ENCODE measurements at regions not wholly inside any gene's neighbourhood (a gene's known extent, or its start where the extent isn't known, plus 50 kb on each side); places are given as distances from the start of the nearest gene placed in this dataset.
"Not testable (repeated sequence)": the region's sequence is repeated elsewhere in the genome, so short reads cannot be mapped to it uniquely, and the experiment has no call there.

DNA sequence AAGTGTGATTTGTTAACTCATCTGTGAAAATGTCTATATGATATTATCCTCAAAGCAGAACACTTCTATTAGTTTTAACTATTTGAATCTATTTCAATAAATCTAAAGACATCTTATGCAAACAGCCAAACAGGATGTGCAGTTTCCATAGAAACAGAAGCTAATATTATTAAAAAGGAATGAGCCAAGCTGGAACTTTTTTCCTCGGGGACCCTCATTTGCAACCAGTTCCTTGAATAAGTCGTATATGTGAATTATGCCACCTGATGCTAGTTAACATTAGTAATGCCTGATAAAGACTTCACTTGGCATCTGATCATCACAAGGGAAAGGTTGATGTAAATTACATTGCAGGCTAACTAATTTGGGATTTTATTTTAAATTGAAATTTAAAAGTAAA is 216.9 kb upstream of the SMLR1 start:
- no peak for DNase-seq (ENCODE audit: low read depth)

- DNase-seq (ENCODE audit: low read depth), result no peak
These were observed 215.8 kb upstream of the SMLR1 start for GRCh38 chr6:130611366-130611765.

GRCh38 chr6:130613176-130613575 is 214.0 kb upstream of the SMLR1 start:
- no peak for DNase-seq (ENCODE audit: low read depth)

- DNase-seq (ENCODE audit: low read depth), result no peak
These were observed 211.4 kb upstream of the SMLR1 start for GRCh38 chr6:130615816-130616215.

GRCh38 chr6:130617658-130618057 is 209.5 kb upstream of the SMLR1 start:
- DNase-seq (ENCODE audit: low read depth), result no peak

- DNase-seq (ENCODE audit: low read depth), result not testable (repeated sequence)
These were observed 208.4 kb upstream of the SMLR1 start for GRCh38 chr6:130618806-130619205.

GRCh38 chr6:130620338-130620781 is 206.8 kb upstream of the SMLR1 start:
- DNase-seq (ENCODE audit: low read depth), result no peak

GRCh38 chr6:130622142-130622541 is 205.1 kb upstream of the SMLR1 start:
- no peak for DNase-seq (ENCODE audit: low read depth)

GRCh38 chr6:130624046-130624445 is 203.2 kb upstream of the SMLR1 start:
- DNase-seq (ENCODE audit: low read depth), result no peak

DNA sequence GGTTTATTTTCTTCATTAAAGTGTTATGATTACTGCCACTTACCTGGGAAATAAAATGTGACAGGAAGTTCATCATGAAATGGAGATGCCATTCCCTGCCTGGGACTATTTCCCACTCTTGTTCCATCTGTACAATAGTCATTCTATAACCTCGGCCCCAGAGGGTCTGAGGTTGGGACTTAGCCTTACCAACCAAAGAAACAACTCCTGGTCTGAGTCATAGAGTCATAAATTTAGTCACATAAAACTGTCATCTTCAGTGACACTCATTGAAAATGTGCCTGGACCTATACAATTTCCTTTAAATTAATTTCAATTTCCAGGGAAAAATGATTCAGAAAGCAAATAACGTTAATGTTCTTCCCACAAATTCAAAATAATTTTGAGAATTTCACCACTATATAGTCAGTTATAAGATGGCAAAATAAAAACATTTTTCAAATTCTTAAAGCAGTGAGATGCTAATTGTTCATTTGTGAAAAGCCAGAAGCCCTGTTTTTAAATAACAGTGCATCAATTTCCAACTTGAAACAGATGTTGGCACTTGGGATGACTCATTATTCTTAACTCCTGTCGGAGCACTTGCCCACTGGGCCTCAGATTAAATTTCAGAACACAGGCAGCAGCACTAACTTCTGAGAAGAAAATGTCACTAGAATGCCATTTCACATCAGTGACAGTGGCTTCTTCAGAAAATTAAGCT is 201.2 kb upstream of the SMLR1 start:
- no peak for DNase-seq (ENCODE audit: low read depth)

- no peak for DNase-seq (ENCODE audit: low read depth)
These were observed 198.3 kb upstream of the SMLR1 start for GRCh38 chr6:130628862-130629261.

DNA sequence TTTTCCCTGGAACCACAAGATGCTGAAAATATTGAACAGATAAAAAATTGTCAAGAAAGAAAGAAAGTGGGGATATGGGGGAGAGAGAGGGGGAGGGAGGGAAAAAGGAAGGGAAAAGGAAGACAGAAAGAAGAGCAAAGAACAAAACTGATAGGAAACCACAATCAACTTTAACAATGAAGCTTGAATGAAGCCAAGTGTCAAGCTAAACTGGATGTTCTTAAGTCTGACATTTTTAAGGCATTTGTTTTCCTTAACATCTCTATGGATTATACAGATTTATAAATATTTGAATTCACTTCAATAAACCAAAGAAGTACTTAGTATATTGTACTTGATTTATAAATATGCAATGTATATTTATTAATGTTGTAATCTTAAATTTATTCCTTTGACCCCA is 197.6 kb upstream of the SMLR1 start:
- DNase-seq (ENCODE audit: low read depth), result no peak

DNA sequence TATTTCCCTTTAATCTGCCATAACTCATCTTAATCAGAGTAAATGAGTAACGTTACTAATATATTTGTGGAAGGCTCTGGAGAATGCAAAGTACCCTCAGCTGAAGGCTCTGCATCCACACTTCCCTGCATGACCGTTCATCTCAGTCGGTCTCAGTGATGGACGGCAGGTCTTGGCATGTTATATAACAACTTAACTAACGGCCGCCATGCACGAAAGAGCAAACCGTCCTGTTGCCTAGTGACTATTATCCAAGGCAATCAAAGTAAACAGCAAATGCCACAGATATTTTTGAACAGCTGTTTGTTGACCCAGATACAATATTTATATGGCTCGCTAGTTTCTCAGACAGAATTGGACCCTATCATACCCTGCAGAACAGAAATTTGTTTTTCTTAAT is 194.9 kb upstream of the SMLR1 start:
- DNase-seq (ENCODE audit: low read depth), result no peak

- DNase-seq (ENCODE audit: low read depth), result no peak
These were observed 194.3 kb upstream of the SMLR1 start for GRCh38 chr6:130632897-130633296.

- no peak for DNase-seq (ENCODE audit: low read depth)
These were observed 183.8 kb upstream of the SMLR1 start for GRCh38 chr6:130643361-130643760.

DNA sequence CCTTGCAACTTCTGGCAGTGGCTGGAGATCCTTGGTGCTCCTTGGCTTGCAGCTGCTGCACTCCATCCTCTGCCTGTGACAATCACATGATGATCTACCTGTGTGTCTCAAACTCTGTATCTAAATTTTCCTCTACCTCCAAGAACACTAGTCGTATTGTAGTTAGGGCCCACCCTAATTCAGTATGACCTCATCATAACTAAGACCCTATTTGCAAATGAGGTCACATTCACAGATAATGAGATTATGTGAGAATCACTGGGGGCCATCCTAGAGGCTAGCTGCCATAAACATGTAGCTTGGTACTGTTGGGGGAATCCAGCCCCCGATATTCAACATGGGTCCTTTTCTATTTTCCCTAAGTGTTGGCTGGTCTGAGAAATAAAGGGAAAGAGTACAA is 183.0 kb upstream of the SMLR1 start:
- no peak for DNase-seq (ENCODE audit: low read depth)

DNA sequence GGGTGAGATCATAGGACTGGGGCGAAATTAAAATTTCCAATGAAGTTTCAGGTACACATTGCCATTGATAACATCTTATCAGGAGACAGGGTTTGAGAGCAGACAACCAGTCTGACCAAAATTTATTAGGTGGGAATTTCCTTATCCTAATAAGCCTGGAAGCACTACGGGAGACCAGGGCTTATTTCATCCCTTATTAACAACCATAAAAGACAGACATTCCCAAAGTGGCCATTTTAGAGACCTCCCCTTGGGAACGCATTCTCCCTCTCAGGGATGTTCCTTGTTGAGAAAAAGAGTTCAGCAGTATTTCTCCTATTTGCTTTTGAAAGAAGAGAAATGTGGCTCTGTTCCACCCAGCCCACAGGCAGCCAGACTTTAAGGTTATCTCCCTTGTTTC is 182.4 kb upstream of the SMLR1 start:
- DNase-seq (ENCODE audit: low read depth), result not testable (repeated sequence)

DNA sequence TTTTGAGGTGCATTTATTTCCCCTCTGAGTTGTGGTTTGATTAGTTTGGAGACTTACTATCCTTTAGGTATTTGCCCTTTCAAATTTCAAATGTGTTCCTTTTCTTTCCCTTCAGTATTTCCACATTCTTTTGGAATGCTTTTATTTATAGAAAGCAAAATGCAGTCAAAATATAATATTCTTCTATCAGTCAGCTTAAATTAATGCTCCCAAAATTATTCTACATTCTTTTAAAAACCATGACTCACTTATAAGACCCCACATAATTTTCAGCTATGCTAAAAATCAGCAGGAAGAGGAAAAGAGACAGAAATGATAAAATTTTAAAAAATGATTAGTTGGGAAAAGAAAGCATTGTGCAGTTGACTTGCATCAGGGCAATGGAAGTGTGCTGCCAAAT is 180.0 kb upstream of the SMLR1 start:
- no peak for DNase-seq (ENCODE audit: low read depth)

DNA sequence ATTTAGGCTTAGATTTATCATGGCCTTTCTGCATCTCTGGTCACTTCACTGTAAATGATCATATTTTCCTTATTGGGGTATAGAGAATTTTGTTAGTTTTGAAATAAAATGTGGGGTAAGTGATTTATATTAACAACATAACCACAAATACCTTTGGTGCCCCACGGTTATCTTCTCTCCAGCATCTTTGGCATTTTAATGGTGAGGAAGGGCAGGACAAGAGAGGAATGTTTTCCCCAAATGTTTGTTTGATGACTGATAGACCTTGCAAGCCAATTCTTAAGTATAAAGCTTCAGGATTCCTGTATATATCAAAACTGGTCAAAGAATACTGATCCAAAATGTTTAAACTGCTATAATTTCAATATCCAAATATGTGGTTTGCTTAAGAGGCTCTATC is 171.6 kb upstream of the SMLR1 start:
- DNase-seq (ENCODE audit: low read depth), result no peak

DNA sequence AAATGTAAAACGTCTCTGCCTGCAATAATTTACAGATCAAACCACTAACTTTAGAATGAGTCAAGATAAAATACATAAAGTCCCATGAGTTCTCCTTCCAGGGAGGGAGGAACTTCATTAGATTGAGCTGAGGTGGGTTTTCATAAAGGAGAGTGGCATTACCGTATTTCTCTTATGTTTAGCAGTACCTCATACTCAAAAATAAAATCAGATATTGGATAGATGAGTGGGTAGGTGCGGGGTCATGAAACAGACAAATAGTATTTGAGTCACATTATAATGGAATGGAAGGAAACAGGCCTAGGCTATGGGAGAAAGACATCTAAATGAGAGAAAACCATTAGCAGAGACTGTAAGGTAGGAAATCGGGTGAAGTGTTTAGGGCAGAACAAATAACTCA is 166.1 kb upstream of the SMLR1 start:
- no peak for DNase-seq (ENCODE audit: low read depth)

- DNase-seq (ENCODE audit: low read depth), result no peak
These were observed 160.4 kb upstream of the SMLR1 start for GRCh38 chr6:130666786-130667185.

DNA sequence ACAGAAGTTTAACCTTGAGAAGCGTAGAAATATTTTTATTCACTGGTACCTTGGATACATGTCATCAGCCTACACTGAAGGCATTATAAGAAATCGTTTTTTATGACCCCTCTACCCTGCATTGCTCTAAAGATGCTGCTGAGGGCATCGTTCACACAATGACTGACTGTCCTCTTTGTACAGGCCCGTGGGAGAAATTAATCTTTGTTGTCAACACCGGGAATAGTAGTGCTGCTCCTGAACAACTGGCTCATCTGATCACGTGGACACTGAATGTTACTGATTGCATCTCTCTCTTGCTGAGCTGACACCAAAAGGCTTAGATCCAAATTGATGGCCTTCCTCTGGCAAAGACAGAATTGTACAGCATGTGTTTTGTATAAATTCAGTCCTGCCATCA is 157.1 kb upstream of the SMLR1 start:
- no peak for DNase-seq (ENCODE audit: low read depth)

- no peak for DNase-seq (ENCODE audit: low read depth)
These were observed 156.1 kb upstream of the SMLR1 start for GRCh38 chr6:130671119-130671518.

- DNase-seq (ENCODE audit: low read depth), result no peak
These were observed 155.6 kb upstream of the SMLR1 start for GRCh38 chr6:130671577-130671976.
